ENCODE measurements at regions not wholly inside any gene's neighbourhood (a gene's known extent, or its start where the extent isn't known, plus 50 kb on each side); places are given as distances from the start of the nearest gene placed in this dataset.
"Not testable (repeated sequence)": the region's sequence is repeated elsewhere in the genome, so short reads cannot be mapped to it uniquely, and the experiment has no call there.

- no peak for DNase-seq (ENCODE audit: low read depth in 2 of 2)
Observed at GRCh38 chr2:116922414-116922813, 892.1 kb upstream of the DDX18 start.

GRCh38 chr2:116924509-116924908 lies 890.0 kb upstream of the DDX18 start:
- no peak for DNase-seq (ENCODE audit: low read depth in 2 of 2)

GRCh38 chr2:116935097-116935814 lies 879.2 kb upstream of the DDX18 start:
- DNase-seq (ENCODE audit: low read depth in 2 of 2): no peak

- DNase-seq (ENCODE audit: low read depth in 2 of 2): no peak
Observed at GRCh38 chr2:116948258-116948657, 866.2 kb upstream of the DDX18 start.

- no peak for DNase-seq (ENCODE audit: low read depth in 2 of 2)
Observed at GRCh38 chr2:116949249-116949648, 865.2 kb upstream of the DDX18 start.

- peak in 1 of 2 donors; percentile 62 for DNase-seq (ENCODE audit: low read depth in 2 of 2)
Observed at GRCh38 chr2:116952254-116952653, 862.2 kb upstream of the DDX18 start.

GRCh38 chr2:116955646-116956045 lies 858.8 kb upstream of the DDX18 start:
- DNase-seq (ENCODE audit: low read depth in 2 of 2): no peak

GRCh38 chr2:116975608-116976007 lies 838.9 kb upstream of the DDX18 start:
- no peak for DNase-seq (ENCODE audit: low read depth in 2 of 2)

- DNase-seq (ENCODE audit: low read depth in 2 of 2): no peak
Observed at GRCh38 chr2:116979916-116980764, 834.4 kb upstream of the DDX18 start.

- DNase-seq (ENCODE audit: low read depth in 2 of 2): no peak
Observed at GRCh38 chr2:116987447-116987846, 827.0 kb upstream of the DDX18 start.

GRCh38 chr2:116988303-116988702 lies 826.2 kb upstream of the DDX18 start:
- DNase-seq (ENCODE audit: low read depth in 2 of 2): no peak

- DNase-seq (ENCODE audit: low read depth in 2 of 2): no peak
Observed at GRCh38 chr2:117019357-117019756, 795.1 kb upstream of the DDX18 start.

GRCh38 chr2:117027646-117028045 lies 786.8 kb upstream of the DDX18 start:
- no peak for DNase-seq (ENCODE audit: low read depth in 2 of 2)

- not testable (repeated sequence) for DNase-seq (ENCODE audit: low read depth in 2 of 2)
Observed at GRCh38 chr2:117028708-117029107, 785.8 kb upstream of the DDX18 start.

GRCh38 chr2:117055499-117056375 lies 758.8 kb upstream of the DDX18 start:
- no peak for DNase-seq (ENCODE audit: low read depth in 2 of 2)

- no peak for DNase-seq (ENCODE audit: low read depth in 2 of 2)
Observed at GRCh38 chr2:117056376-117056748, 758.1 kb upstream of the DDX18 start.

GRCh38 chr2:117057016-117057415 lies 757.5 kb upstream of the DDX18 start:
- DNase-seq (ENCODE audit: low read depth in 2 of 2): no peak

- DNase-seq (ENCODE audit: low read depth in 2 of 2): no peak
Observed at GRCh38 chr2:117058366-117058765, 756.1 kb upstream of the DDX18 start.

- no peak for DNase-seq (ENCODE audit: low read depth in 2 of 2)
Observed at GRCh38 chr2:117064021-117064420, 750.5 kb upstream of the DDX18 start.

GRCh38 chr2:117065912-117066311 lies 748.6 kb upstream of the DDX18 start:
- DNase-seq (ENCODE audit: low read depth in 2 of 2): no peak

- no peak for DNase-seq (ENCODE audit: low read depth in 2 of 2)
Observed at GRCh38 chr2:117067900-117068299, 746.6 kb upstream of the DDX18 start.

- no peak for DNase-seq (ENCODE audit: low read depth in 2 of 2)
Observed at GRCh38 chr2:117068371-117068770, 746.1 kb upstream of the DDX18 start.

Measured in lung microvascular endothelial cell (primary cell).